ENCODE measurements at regions not wholly inside any gene's neighbourhood (a gene's known extent, or its start where the extent isn't known, plus 50 kb on each side); places are given as distances from the start of the nearest gene placed in this dataset.
"Not testable (repeated sequence)": the region's sequence is repeated elsewhere in the genome, so short reads cannot be mapped to it uniquely, and the experiment has no call there.

- DNase-seq, result no peak
Measured at GRCh38 chr10:6794441-6794840, 214.4 kb upstream of the PRKCQ start.

- no peak for DNase-seq
Measured at GRCh38 chr10:6788731-6789130, 208.7 kb upstream of the PRKCQ start.

GRCh38 chr10:6788231-6788630, 208.2 kb upstream of the PRKCQ start:
- no peak for DNase-seq

- DNase-seq, result no peak
Measured at GRCh38 chr10:6787718-6788117, 207.6 kb upstream of the PRKCQ start.

GRCh38 chr10:6787091-6787490, 207.0 kb upstream of the PRKCQ start:
- DNase-seq, result no peak

- DNase-seq, result no peak
Measured at GRCh38 chr10:6786579-6787031, 206.5 kb upstream of the PRKCQ start.

- DNase-seq, result not testable (repeated sequence)
Measured at GRCh38 chr10:6784429-6784828, 204.4 kb upstream of the PRKCQ start.

GRCh38 chr10:6783471-6783870, 203.4 kb upstream of the PRKCQ start:
- no peak for DNase-seq

- DNase-seq, result no peak
Measured at GRCh38 chr10:6782378-6782777, 202.3 kb upstream of the PRKCQ start.

GRCh38 chr10:6781133-6781770, 201.2 kb upstream of the PRKCQ start:
- no peak for DNase-seq

- no peak for DNase-seq
Measured at GRCh38 chr10:6780008-6780677, 200.1 kb upstream of the PRKCQ start.

GRCh38 chr10:6778992-6779701, 199.1 kb upstream of the PRKCQ start:
- no peak for DNase-seq

- DNase-seq, result no peak
Measured at GRCh38 chr10:6776170-6776569, 196.1 kb upstream of the PRKCQ start.

- no peak for DNase-seq
Measured at GRCh38 chr10:6774406-6774805, 194.3 kb upstream of the PRKCQ start.

GRCh38 chr10:6771331-6771730, 191.3 kb upstream of the PRKCQ start:
- DNase-seq, result no peak

GRCh38 chr10:6770846-6771245, 190.8 kb upstream of the PRKCQ start:
- no peak for DNase-seq

GRCh38 chr10:6769704-6770417, 189.8 kb upstream of the PRKCQ start:
- DNase-seq, result no peak

- DNase-seq, result no peak
Measured at GRCh38 chr10:6766131-6766801, 186.2 kb upstream of the PRKCQ start.

- no peak for DNase-seq
Measured at GRCh38 chr10:6763423-6763822, 183.3 kb upstream of the PRKCQ start.

- no peak for DNase-seq
Measured at GRCh38 chr10:6763001-6763400, 182.9 kb upstream of the PRKCQ start.

GRCh38 chr10:6759961-6760360, 179.9 kb upstream of the PRKCQ start:
- no peak for DNase-seq

GRCh38 chr10:6757158-6757557, 177.1 kb upstream of the PRKCQ start:
- DNase-seq, result no peak

GRCh38 chr10:6756716-6757115, 176.6 kb upstream of the PRKCQ start:
- DNase-seq, result no peak

Data from stimulated activated CD4-positive, alpha-beta T cell treated with anti-CD3 and anti-CD28 coated beads, Interleukin-2, amount 100 ng/mL, for 48 hours (primary cell).